Ovary (tissue), 7 donors: ENCODE measurements at regions not wholly inside any gene's neighbourhood (a gene's known extent, or its start where the extent isn't known, plus 50 kb on each side); places are given as distances from the start of the nearest gene placed in this dataset.

Experiments
- DNase-seq, 5 donors: peaks; one replicate each; pipeline ENCODE4 v3.0.0-alpha.2; 2019 to 2020
- H3K27ac ChIP-seq, 2 donors: fragments of 200-600 bp; one replicate each; pipeline versions ENCODE4 v1.5.1 to v1.8.0; 2019 to 2022
- H3K27me3 ChIP-seq: fragments of 200-600 bp; one replicate; pipeline ENCODE4 v1.8.0; 2022
- H3K36me3 ChIP-seq: fragments of 200-600 bp; sonication (generic); one replicate; pipeline ENCODE4 v1.5.1; 2019
- H3K4me1 ChIP-seq: one replicate; pipeline ENCODE4 v1.8.1; 2013; ENCODE audit warnings: mild to moderate bottlenecking, moderate library complexity; ENCODE audit not compliant: insufficient read depth
- H3K4me3 ChIP-seq: fragments of 200-600 bp; sonication (generic); one replicate; pipeline ENCODE4 v1.5.1; 2017
- H3K9me3 ChIP-seq, 2 donors: fragments of 200-600 bp in 1 of 2; sonication (generic) in 1 of 2; one replicate each; pipeline versions ENCODE4 v1.5.1 to v1.8.1; 2013 to 2019; ENCODE audit warnings: mild to moderate bottlenecking in 1 of 2, moderate library complexity in 1 of 2
- EP300 ChIP-seq: sonication (generic); formaldehyde crosslinking; IDR thresholded peaks from one replicate; pipeline ENCODE4 v1.6.1; 2017; ENCODE audit warnings: antibody characterized with exemption
- POLR2A ChIP-seq: fragments of 450-650 bp; IDR thresholded peaks from one replicate; pipeline ENCODE4 v1.6.1; 2017; ENCODE audit warnings: antibody characterized with exemption, mild to moderate bottlenecking, moderate library complexity
- WGBS, 3 donors: extraction: QIAGEN DNeasy Blood & Tissue Kit in 1 of 3; methylation state at CpG; one replicate each; pipeline versions ENCODE4 v1.1.5 to v1.1.7; 2013 to 2017; 5-methylcytosine and 5-hydroxymethylcytosine counted together
- intact Hi-C, 4 donors: fragments of 100-400 bp; cut with DNase I; formaldehyde crosslinking; loops; one replicate each; pipeline versions ENCODE4 v1.11.0 to v1.15.1; 2022 to 2023
- TF ChIP-seq, protein P1 (sequence below), 3 donors: fragments of 450-650 bp in 2 of 3; fragments of 200-600 bp in 1 of 3; IDR thresholded peaks; one replicate each; pipeline versions ENCODE4 v1.5.1 to v1.8.0; 2016 to 2022; ENCODE audit warnings: antibody characterized with exemption in 3 of 3, mild to moderate bottlenecking in 1 of 3
- donor health status: DM: no; HTN: no; CAD: no; lungs with moderate emphysema.
- donor health status: DM: no; HTN: no; CAD: no.
- donor health status: Bipolar disorder and iron deficiency.
- donor health status: DM: no; HTN: no; CAD: no.
- donor health status: DM: yes; HTN: yes; CAD: no.

DNA sequence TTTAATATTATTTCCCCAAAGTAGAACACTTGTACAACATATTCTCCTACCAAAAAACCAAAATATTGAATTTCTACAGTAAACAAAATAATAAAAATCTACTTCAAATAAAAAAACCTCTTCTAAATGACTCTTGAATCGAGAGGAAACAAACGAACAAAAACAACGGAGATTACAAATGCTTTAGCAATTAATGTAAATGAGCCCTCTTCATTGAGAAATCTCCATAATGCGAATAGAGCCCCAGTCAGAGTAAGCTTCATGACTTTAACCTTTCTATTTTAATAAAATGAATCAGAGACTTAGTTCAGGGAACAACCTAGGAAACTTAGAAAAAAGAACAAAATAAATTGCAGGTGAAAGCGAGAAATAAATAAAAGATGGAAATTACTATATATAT, 129.3 kb upstream of the SEMA6A start:
- Histone ChIP-seq H3K27me3 (no peaks in the 10 kb centered on the region), H3K4me1 (no peaks in the 10 kb centered on the region), H3K4me3 (no peak overlapping the region), H3K9me3 (no peaks in the 10 kb centered on the region), H3K36me3 (no peaks in the 10 kb centered on the region), H3K27ac (no peak overlapping the region)
- intact Hi-C loops = no loop called here
- WGBS, 3 donors = 86 to 93% (median 89%) methylated on average over 5 of the region's 5 CpGs
- DNase-seq = no peak
- TF ChIP-seq EP300 = no peak
- TF ChIP-seq, protein P1, sequence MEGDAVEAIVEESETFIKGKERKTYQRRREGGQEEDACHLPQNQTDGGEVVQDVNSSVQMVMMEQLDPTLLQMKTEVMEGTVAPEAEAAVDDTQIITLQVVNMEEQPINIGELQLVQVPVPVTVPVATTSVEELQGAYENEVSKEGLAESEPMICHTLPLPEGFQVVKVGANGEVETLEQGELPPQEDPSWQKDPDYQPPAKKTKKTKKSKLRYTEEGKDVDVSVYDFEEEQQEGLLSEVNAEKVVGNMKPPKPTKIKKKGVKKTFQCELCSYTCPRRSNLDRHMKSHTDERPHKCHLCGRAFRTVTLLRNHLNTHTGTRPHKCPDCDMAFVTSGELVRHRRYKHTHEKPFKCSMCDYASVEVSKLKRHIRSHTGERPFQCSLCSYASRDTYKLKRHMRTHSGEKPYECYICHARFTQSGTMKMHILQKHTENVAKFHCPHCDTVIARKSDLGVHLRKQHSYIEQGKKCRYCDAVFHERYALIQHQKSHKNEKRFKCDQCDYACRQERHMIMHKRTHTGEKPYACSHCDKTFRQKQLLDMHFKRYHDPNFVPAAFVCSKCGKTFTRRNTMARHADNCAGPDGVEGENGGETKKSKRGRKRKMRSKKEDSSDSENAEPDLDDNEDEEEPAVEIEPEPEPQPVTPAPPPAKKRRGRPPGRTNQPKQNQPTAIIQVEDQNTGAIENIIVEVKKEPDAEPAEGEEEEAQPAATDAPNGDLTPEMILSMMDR (IDR thresholded peaks at IDR 0.05) = no peak
- no peak for TF ChIP-seq POLR2A

DNA sequence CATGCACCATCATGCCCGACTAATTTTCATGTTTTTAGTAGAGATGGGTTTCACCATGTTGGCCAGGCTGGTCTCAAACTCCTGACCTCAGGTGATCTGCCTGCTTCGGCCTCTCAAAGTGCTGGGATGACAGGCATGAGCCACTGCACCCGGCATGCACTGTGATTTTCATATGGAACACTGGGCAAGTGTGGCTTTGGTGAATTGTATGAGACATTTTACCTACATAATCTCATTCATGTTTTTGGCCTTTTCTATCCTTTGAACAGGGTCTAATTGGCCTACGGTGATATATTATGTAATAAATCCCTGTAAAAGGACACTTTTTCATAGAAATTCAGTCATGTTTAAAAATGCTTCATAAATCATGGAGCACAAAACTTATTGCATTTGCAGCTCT, 128.7 kb upstream of the SEMA6A start:
- Histone ChIP-seq H3K4me1 (no peaks in the 10 kb centered on the region), H3K36me3 (no peaks in the 10 kb centered on the region), H3K4me3 (no peak overlapping the region), H3K27me3 (no peaks in the 10 kb centered on the region), H3K9me3 (no peaks in the 10 kb centered on the region), H3K27ac (no peak overlapping the region)
- TF ChIP-seq EP300 = no peak
- no peak for TF ChIP-seq POLR2A
- TF ChIP-seq, protein P1 (IDR thresholded peaks at IDR 0.05) = no peak
- DNase-seq = no peak
- intact Hi-C loops = no loop called here
- 92 to 96% (median 93%) methylated on average over 4 of the region's 4 CpGs for WGBS, 3 donors

DNA sequence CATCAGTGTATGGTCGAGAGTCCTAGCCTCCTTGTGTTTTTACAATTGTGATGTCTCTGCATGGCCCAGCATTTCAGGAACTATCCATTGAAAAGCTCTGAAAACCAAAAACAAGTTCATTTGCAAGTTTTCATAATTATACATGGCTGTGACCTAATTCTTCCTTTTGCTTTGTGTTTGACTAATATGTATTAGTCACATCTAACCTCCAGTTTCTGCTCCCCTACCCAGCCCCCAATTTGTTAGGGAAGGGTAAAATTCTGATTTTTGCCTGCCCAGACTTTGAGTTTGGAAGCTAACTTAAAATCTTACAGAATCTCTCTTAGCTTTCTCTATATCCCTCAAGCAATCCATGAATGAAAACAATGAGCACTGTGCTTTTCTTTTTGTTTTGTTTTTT, 128.2 kb upstream of the SEMA6A start:
- no peak for TF ChIP-seq POLR2A
- TF ChIP-seq, protein P1 (IDR thresholded peaks at IDR 0.05) = no peak
- TF ChIP-seq EP300 = no peak
- 70 to 85% (median 79%) methylated on average over 1 of the region's 1 CpG for WGBS, 3 donors
- intact Hi-C loops = no loop called here
- Histone ChIP-seq H3K9me3 (no peaks in the 10 kb centered on the region), H3K27ac (no peak overlapping the region), H3K36me3 (no peaks in the 10 kb centered on the region), H3K4me1 (no peaks in the 10 kb centered on the region), H3K27me3 (no peaks in the 10 kb centered on the region), H3K4me3 (no peak overlapping the region)
- DNase-seq = no peak

DNA sequence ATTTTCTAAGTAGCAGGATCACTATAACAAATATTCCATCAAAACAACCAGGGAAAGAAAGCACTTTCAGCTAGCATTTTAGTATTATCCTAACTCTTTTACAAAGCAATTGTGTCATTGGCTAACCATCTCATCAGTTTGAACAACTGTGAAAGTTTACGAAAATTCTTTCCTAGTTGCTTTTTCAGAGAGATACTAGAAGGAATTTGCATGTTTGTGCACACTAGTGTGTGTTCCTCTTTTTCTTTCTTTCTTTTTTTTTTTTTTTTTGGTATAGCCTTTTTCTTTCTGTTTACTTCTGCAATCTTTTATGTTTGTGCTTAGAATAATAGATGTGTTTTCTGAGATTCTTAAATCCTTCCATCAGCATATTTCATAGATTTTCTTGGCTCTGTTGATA, 124.7 kb upstream of the SEMA6A start:
- Histone ChIP-seq H3K4me1 (peaks cover 3% of the 10 kb centered on the region), H3K27me3 (no peaks in the 10 kb centered on the region), H3K4me3 (no peak overlapping the region), H3K36me3 (no peaks in the 10 kb centered on the region), H3K9me3 (no peaks in the 10 kb centered on the region), H3K27ac (no peak overlapping the region)
- no peak for DNase-seq
- TF ChIP-seq EP300 (no peak), POLR2A (no peak)
- TF ChIP-seq, protein P1 (IDR thresholded peaks at IDR 0.05) = no peak
- intact Hi-C loops = no loop called here
- 12 to 24% (median 13%) methylated on average over 1 of the region's 1 CpG for WGBS, 3 donors

DNA sequence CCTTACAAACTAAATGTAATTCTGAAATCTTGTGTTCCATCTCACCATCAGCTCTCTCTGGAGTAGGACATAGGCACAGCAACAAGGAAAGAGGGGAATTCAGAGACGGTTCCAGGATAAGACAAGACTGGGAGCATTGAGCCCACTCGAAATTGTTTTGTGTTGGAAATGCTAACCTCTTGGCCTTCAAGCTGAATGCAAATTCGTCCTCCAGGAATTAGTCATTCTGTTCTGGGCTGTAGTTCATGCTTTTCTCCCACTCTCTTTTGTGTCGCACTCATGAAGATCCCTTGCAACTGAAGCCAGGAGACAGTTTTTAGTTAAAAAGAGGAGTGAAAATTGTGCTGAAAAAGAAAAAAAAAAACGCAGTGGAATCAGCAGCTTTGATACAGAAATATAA, 121.7 kb upstream of the SEMA6A start:
- Histone ChIP-seq H3K4me3 (no peak overlapping the region), H3K36me3 (no peaks in the 10 kb centered on the region), H3K4me1 (peaks cover 3% of the 10 kb centered on the region), H3K27ac (no peak overlapping the region), H3K9me3 (no peaks in the 10 kb centered on the region), H3K27me3 (no peaks in the 10 kb centered on the region)
- 4 to 7% (median 4%) methylated on average over 5 of the region's 5 CpGs for WGBS, 3 donors
- TF ChIP-seq, protein P1 (IDR thresholded peaks at IDR 0.05) = no peak
- TF ChIP-seq POLR2A (no peak), EP300 (no peak)
- intact Hi-C loops = no loop called here
- no peak for DNase-seq
